ENCODE measurements at regions not wholly inside any gene's neighbourhood (a gene's known extent, or its start where the extent isn't known, plus 50 kb on each side); places are given as distances from the start of the nearest gene placed in this dataset.

DNA sequence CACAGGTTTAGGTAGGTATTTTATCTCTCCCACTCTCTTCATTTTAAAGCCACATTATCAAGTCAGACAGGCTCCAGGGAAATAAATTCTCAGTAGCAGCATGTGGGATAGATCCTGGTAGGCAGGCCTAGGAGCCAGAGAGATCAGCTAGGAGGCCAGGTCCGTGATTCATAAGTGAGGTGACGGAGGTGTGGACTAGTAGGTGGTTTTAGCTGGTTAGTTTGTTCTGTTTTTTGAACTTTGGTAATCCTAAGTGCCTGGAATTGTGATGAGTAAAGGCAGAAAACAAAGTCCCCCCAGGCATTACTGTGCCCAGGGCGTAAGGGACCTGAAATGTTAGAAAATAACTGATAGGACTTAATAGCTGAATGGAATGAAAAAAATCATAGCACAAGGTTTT is 53.6 kb upstream of the E2F3 start:
- DNase-seq (no peak), ATAC-seq (ENCODE audit: low FRiP score in 2 of 2) (no peak)
- no peak overlapping the region for H3K27ac ChIP-seq
- H3K4me3 ChIP-seq, result no peak overlapping the region
- 91 to 93% methylated on average over 3 of the region's 3 CpGs for WGBS, 2 donors
- TF ChIP-seq EP300 (IDR thresholded peaks at IDR 0.05), result no peak
- TF ChIP-seq, protein P1, sequence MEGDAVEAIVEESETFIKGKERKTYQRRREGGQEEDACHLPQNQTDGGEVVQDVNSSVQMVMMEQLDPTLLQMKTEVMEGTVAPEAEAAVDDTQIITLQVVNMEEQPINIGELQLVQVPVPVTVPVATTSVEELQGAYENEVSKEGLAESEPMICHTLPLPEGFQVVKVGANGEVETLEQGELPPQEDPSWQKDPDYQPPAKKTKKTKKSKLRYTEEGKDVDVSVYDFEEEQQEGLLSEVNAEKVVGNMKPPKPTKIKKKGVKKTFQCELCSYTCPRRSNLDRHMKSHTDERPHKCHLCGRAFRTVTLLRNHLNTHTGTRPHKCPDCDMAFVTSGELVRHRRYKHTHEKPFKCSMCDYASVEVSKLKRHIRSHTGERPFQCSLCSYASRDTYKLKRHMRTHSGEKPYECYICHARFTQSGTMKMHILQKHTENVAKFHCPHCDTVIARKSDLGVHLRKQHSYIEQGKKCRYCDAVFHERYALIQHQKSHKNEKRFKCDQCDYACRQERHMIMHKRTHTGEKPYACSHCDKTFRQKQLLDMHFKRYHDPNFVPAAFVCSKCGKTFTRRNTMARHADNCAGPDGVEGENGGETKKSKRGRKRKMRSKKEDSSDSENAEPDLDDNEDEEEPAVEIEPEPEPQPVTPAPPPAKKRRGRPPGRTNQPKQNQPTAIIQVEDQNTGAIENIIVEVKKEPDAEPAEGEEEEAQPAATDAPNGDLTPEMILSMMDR (IDR thresholded peaks at IDR 0.05), result no peak
- TF ChIP-seq POLR2A (IDR thresholded peaks at IDR 0.05), result no peak
- TF ChIP-seq POLR2AphosphoS5 (IDR thresholded peaks at IDR 0.05), result no peak
- no peaks in the 10 kb centered on the region for H3K27me3 ChIP-seq
- no peaks in the 10 kb centered on the region for H3K4me1 ChIP-seq
- H3K36me3 ChIP-seq, result no peaks in the 10 kb centered on the region
- H3K9me3 ChIP-seq, result no peaks in the 10 kb centered on the region

DNA sequence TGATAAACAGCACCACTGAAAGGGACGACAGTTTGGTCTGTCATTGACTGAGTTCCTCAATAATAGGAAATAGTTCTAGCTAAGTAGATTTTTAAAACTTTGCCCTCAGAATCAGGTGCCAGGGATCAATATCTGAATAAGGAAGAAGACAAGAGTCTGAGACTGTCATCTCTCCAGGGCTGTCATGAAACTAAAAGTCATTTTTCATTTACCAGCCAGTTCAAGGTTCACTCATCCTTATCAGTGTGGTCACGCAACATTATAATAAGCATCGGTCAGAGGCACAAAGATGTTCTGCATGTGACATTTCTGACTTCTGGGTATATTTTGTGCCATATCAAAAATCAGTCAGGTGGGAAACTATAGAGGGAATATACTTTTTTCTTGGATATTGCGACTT is 52.5 kb upstream of the E2F3 start:
- Histone ChIP-seq H3K9me3 (peaks cover 0 to 2% (median 0%) of the 10 kb centered on the region in 4 donors), H3K27me3 (no peaks in the 10 kb centered on the region), H3K36me3 (no peaks in the 10 kb centered on the region), H3K27ac (no peak overlapping the region), H3K4me1 (no peaks in the 10 kb centered on the region), H3K4me3 (no peak overlapping the region)
- ATAC-seq (ENCODE audit: low FRiP score in 2 of 2) (no peak), DNase-seq (no peak)
- WGBS, 2 donors, result 87 to 88% methylated on average over 4 of the region's 4 CpGs
- TF ChIP-seq POLR2A (IDR thresholded peaks at IDR 0.05), result no peak
- TF ChIP-seq, protein P1 (IDR thresholded peaks at IDR 0.05), result no peak
- TF ChIP-seq POLR2AphosphoS5 (IDR thresholded peaks at IDR 0.05), result no peak
- no peak for TF ChIP-seq EP300 (IDR thresholded peaks at IDR 0.05)

DNA sequence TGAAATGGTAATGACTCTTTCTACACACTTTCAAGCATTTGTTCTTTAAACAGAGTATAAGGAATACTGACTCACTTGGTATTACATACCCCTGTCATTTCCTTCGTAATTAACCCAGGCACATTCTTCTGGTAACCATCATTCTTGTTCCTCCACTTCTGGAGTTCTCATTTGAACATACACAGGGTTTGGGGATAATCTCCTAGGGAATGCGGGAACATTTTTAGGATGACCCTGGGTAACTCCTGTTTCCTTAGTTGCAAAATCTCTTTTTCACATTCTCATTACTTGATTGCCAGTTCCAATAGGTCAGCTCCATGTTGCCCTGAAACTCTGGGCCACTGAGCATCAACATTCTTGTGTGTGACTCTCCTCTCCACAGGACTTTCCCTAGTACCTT is 51.5 kb upstream of the E2F3 start:
- H3K36me3 ChIP-seq, result no peaks in the 10 kb centered on the region
- H3K27me3 ChIP-seq, result no peaks in the 10 kb centered on the region
- H3K4me1 ChIP-seq, result no peaks in the 10 kb centered on the region
- H3K27ac ChIP-seq, result no peak overlapping the region
- ATAC-seq (ENCODE audit: low FRiP score in 2 of 2) (no peak), DNase-seq (no peak)
- peaks cover 0 to 2% (median 0%) of the 10 kb centered on the region in 4 donors for H3K9me3 ChIP-seq
- TF ChIP-seq, protein P1 (IDR thresholded peaks at IDR 0.05), result no peak
- TF ChIP-seq EP300 (IDR thresholded peaks at IDR 0.05) (no peak), POLR2A (IDR thresholded peaks at IDR 0.05) (no peak), POLR2AphosphoS5 (IDR thresholded peaks at IDR 0.05) (no peak)
- H3K4me3 ChIP-seq, result no peak overlapping the region
- WGBS, 2 donors, result 76 to 78% methylated on average over 2 of the region's 2 CpGs

GRCh38 chr6:20351534-20351933 is 50.1 kb upstream of the E2F3 start:
- H3K9me3 ChIP-seq, result peaks cover 0 to 2% (median 0%) of the 10 kb centered on the region in 4 donors
- ATAC-seq (ENCODE audit: low FRiP score in 2 of 2) (no peak), DNase-seq (no peak)
- H3K27me3 ChIP-seq, result no peaks in the 10 kb centered on the region
- H3K4me3 ChIP-seq, result no peak overlapping the region
- H3K27ac ChIP-seq, result no peak overlapping the region
- WGBS, 2 donors, result 84 to 88% methylated on average over 4 of the region's 4 CpGs
- no peaks in the 10 kb centered on the region for H3K36me3 ChIP-seq
- H3K4me1 ChIP-seq, result no peaks in the 10 kb centered on the region
- TF ChIP-seq POLR2A (IDR thresholded peaks at IDR 0.05), result no peak
- TF ChIP-seq, protein P1 (IDR thresholded peaks at IDR 0.05), result no peak
- TF ChIP-seq POLR2AphosphoS5 (IDR thresholded peaks at IDR 0.05), result no peak
- TF ChIP-seq EP300 (IDR thresholded peaks at IDR 0.05), result no peak
